ENCODE measurements at regions not wholly inside any gene's neighbourhood (a gene's known extent, or its start where the extent isn't known, plus 50 kb on each side); places are given as distances from the start of the nearest gene placed in this dataset.
"Not testable (repeated sequence)": the region's sequence is repeated elsewhere in the genome, so short reads cannot be mapped to it uniquely, and the experiment has no call there.

GRCh38 chr4:158395889-158396288 lies 125.8 kb upstream of the RXFP1 start:
- H3K27ac ChIP-seq: no peak overlapping the region
- DNase-seq (ENCODE audit: low read depth, low spot score): no peak

GRCh38 chr4:158397781-158398180 lies 123.9 kb upstream of the RXFP1 start:
- no peak for DNase-seq (ENCODE audit: low read depth, low spot score)
- no peak overlapping the region for H3K27ac ChIP-seq

- not testable (repeated sequence) for DNase-seq (ENCODE audit: low read depth, low spot score); H3K27ac ChIP-seq
Measured at GRCh38 chr4:158407961-158408360, 113.7 kb upstream of the RXFP1 start.

GRCh38 chr4:158410272-158410671 lies 111.4 kb upstream of the RXFP1 start:
- H3K27ac ChIP-seq: no peak overlapping the region
- DNase-seq (ENCODE audit: low read depth, low spot score): no peak

GRCh38 chr4:158411269-158411668 lies 110.4 kb upstream of the RXFP1 start:
- DNase-seq (ENCODE audit: low read depth, low spot score): no peak
- H3K27ac ChIP-seq: no peak overlapping the region

- not testable (repeated sequence) for H3K27ac ChIP-seq; DNase-seq (ENCODE audit: low read depth, low spot score)
Measured at GRCh38 chr4:158418679-158419078, 103.0 kb upstream of the RXFP1 start.

- no peak for DNase-seq (ENCODE audit: low read depth, low spot score)
- H3K27ac ChIP-seq: no peak overlapping the region
Measured at GRCh38 chr4:158420782-158421181, 100.9 kb upstream of the RXFP1 start.

- no peak overlapping the region for H3K27ac ChIP-seq
- no peak for DNase-seq (ENCODE audit: low read depth, low spot score)
Measured at GRCh38 chr4:158422546-158422945, 99.1 kb upstream of the RXFP1 start.

GRCh38 chr4:158428242-158428641 lies 93.4 kb upstream of the RXFP1 start:
- H3K27ac ChIP-seq: no peak overlapping the region
- no peak for DNase-seq (ENCODE audit: low read depth, low spot score)

- no peak overlapping the region for H3K27ac ChIP-seq
- DNase-seq (ENCODE audit: low read depth, low spot score): no peak
Measured at GRCh38 chr4:158442736-158443135, 78.9 kb upstream of the RXFP1 start.

- H3K27ac ChIP-seq: no peak overlapping the region
- no peak for DNase-seq (ENCODE audit: low read depth, low spot score)
Measured at GRCh38 chr4:158443731-158444130, 78.0 kb upstream of the RXFP1 start.

GRCh38 chr4:158444621-158445020 lies 77.1 kb upstream of the RXFP1 start:
- H3K27ac ChIP-seq: no peak overlapping the region
- no peak for DNase-seq (ENCODE audit: low read depth, low spot score)

GRCh38 chr4:158446106-158446505 lies 75.6 kb upstream of the RXFP1 start:
- H3K27ac ChIP-seq: peak overlapping the region; percentile 2
- DNase-seq (ENCODE audit: low read depth, low spot score): peak; percentile 12

GRCh38 chr4:158450741-158451140 lies 70.9 kb upstream of the RXFP1 start:
- DNase-seq (ENCODE audit: low read depth, low spot score): no peak

GRCh38 chr4:158452116-158452515 lies 69.6 kb upstream of the RXFP1 start:
- H3K27ac ChIP-seq; DNase-seq (ENCODE audit: low read depth, low spot score): not testable (repeated sequence)

More at GRCh38 chr4:158450741-158451140, 70.9 kb upstream of the RXFP1 start:
- no peak overlapping the region for H3K27ac ChIP-seq

- DNase-seq (ENCODE audit: low read depth, low spot score): peak; percentile 73
- peak overlapping the region; percentile 97 for H3K27ac ChIP-seq
Measured at GRCh38 chr4:158458271-158458895, 63.3 kb upstream of the RXFP1 start.

GRCh38 chr4:158459085-158459820 lies 62.4 kb upstream of the RXFP1 start:
- peak overlapping the region; percentile 97 for H3K27ac ChIP-seq
- no peak for DNase-seq (ENCODE audit: low read depth, low spot score)

- H3K27ac ChIP-seq: peak overlapping the region; percentile 97
- peak; percentile 84 for DNase-seq (ENCODE audit: low read depth, low spot score)
Measured at GRCh38 chr4:158461336-158461735, 60.3 kb upstream of the RXFP1 start.

GRCh38 chr4:158462611-158463010 lies 59.1 kb upstream of the RXFP1 start:
- H3K27ac ChIP-seq: peak overlapping the region; percentile 97
- no peak for DNase-seq (ENCODE audit: low read depth, low spot score)

Measured in epithelial cell of prostate (primary cell).